GM19467 (cell line): ENCODE measurements at regions not wholly inside any gene's neighbourhood (a gene's known extent, or its start where the extent isn't known, plus 50 kb on each side); places are given as distances from the start of the nearest gene placed in this dataset.

ENCODE experiments used
- ATAC-seq: cut with Tn5 transposase; IDR thresholded peaks from one replicate; pipeline ENCODE4 v1.9.1; 2021; ENCODE audit warnings: mild to moderate bottlenecking, moderate library complexity; ENCODE audit not compliant: unreplicated experiment

GRCh38 chr11:95556342-95557163, 233.0 kb downstream of the FAM76B start:
- peak; percentile 72 for ATAC-seq

- ATAC-seq, result no peak
These were observed 233.6 kb downstream of the FAM76B start for GRCh38 chr11:95556011-95556341.

DNA sequence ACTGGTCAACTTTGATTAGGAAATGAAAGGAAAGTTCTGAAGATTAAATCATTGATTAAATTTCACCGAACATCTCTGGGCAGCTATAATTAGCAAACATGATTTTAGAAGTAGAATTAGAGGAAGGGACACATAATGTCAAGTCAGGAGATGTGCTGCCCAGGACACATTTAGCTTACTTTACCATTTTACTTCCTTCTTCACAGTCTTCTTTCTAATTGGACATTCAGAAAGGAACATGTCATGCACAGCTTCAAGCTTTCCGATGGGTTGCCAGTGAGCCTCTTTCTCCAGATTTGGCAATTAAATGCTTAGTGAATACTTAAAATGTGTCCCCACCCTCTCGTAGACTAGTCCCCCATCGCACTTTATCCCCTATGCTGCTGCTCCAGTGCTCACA, 234.7 kb downstream of the FAM76B start:
- no peak for ATAC-seq

DNA sequence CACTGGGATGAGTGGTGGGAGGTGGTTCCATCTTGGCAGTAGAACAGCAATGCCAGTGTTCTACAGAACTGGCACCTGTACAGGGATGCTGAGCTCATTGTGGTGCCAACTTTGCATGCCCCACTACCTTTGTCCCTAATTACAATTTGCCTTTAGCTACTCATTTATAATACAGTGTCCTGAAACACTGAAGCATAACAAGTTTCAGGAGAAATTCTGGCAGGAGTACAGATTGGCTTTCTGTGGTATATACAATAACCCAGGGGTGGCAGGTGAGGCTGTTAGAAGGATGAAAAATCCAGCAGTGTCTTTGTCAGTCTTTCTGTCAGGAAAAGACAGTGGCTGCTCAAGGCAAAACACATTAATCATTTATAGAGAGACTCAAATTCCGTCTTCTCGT, 240.3 kb downstream of the FAM76B start:
- ATAC-seq, result no peak

- no peak for ATAC-seq
These were observed 241.2 kb downstream of the FAM76B start for GRCh38 chr11:95548416-95548815.

GRCh38 chr11:95547976-95548375, 241.6 kb downstream of the FAM76B start:
- ATAC-seq, result no peak

DNA sequence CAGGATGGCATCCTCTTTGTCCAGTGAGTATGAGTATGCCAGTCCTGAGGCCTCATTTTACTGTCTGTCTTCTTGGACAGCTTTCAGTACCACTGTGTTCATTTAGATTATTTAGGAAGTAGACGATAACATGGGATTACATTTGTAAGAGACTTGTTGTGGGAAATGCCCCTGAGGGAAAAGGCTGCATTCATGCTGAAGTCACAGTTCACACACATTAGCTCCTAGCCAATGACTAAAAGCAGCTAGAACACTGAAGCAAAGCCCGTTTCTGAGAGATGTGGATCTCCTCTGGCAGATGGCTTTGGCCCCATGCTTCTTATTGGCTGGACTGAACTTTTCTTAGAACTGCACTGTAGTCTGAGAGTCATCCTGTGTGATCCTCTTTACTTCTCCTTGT, 242.4 kb downstream of the FAM76B start:
- ATAC-seq, result no peak

- ATAC-seq, result no peak
These were observed 244.3 kb downstream of the FAM76B start for GRCh38 chr11:95545116-95545875.

GRCh38 chr11:95544095-95544856, 245.3 kb downstream of the FAM76B start:
- ATAC-seq, result no peak

DNA sequence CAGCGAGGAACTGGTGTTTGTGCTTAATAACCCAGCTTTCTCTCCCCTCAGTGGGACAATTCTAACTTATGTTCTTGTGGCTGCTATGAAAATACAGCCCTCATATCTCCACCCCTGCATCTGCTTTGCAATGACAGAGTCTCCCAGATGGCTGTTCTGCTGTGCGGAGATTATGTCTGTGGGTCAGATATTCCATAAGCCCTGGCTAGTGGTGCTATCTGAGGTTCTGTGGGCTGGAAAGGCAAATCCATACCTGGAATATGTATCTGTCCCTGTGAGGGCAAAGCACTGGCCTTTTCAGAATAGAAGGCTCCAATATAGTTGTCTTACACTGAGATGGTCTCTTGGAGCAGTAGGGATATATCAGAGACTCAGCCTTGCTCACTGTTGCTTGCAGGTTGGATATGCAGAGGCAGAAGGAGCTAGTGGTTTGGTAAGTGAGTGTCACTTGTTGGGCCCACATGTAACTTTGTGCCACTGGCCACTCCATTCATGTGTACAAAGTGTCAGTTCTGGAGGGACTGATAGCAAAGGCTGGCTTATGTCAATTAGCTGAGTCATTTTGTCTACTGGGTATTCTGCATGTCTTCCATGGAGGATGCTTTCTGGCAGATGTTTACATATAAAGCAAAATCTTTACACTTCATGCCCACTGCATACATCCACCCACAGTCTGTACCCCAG, 246.6 kb downstream of the FAM76B start:
- ATAC-seq, result no peak

DNA sequence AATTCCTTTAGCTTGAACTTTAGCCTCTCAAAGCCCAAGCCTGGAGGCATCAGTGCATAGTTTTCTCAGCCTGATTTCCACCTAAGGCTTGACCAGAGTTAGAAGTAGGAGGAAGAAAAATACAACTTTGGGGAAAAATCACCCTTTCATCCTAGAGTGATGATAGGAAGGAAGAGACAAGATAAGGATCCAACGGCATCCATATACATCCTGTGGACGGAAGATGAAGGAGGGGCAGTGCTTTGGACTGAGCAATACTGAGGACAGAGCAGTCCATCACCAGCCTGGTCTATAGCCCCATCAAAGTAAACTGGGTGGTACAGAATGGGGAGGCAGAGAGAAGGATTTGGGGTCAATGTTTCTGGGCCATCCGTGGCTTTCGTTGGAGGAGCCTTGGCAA, 247.9 kb downstream of the FAM76B start:
- no peak for ATAC-seq

GRCh38 chr11:95536047-95536690, 253.4 kb downstream of the FAM76B start:
- ATAC-seq, result no peak

DNA sequence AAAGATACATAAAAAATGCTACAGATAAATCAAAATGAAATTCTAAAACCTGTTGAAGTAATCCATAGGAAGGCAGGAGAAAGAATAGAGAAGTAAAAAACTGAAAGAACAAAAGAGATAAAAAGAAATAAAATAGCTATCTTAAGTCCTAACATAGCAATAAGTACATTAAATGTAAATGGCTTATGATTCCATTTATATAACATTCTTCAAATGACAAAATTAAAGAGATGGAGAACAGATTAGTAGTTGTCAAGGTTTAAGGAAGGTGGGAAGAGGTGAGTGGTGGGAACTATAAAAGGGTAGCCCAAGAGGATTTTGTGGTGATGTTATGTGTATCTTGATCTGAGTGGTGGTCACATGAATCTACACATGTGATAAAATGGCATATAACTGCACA, 254.8 kb downstream of the FAM76B start:
- ATAC-seq, result no peak

DNA sequence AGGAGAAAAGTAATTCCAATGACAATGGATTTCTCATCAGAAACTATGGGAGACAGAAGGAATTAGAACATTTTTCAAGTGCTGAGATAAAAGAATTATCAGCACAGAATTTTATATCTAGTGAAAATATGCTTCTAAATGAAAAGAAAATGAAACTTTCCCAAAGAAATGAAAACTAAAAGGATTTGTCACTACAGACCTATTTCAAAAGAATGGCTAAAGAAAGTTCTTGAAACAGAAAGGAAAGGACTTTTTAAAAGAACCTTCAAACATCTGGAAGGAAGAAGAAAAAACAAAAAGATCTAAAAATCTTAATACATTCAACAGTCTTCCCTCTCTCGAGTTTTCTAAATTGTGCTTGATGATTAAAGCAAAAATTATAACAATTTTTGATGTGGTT, 255.4 kb downstream of the FAM76B start:
- ATAC-seq, result no peak

DNA sequence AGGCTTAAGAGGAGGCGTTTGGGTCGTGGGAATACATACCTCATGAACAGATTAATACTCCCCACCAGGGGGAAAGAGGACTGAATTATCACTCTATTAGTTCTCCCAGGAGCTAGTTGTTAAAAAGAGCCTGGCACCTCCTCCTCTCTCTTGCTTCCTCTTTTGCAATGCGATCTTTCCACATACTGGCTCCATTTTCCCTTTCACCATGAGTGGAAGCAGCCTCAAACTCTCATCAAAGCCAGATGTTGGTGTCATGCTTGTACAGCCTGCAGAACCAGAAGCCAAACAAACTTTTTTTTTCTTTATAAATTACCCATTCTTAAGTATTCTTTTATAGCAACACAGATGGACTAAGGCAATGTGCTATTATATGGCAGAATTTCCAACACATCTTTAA, 258.5 kb downstream of the FAM76B start:
- ATAC-seq, result no peak

DNA sequence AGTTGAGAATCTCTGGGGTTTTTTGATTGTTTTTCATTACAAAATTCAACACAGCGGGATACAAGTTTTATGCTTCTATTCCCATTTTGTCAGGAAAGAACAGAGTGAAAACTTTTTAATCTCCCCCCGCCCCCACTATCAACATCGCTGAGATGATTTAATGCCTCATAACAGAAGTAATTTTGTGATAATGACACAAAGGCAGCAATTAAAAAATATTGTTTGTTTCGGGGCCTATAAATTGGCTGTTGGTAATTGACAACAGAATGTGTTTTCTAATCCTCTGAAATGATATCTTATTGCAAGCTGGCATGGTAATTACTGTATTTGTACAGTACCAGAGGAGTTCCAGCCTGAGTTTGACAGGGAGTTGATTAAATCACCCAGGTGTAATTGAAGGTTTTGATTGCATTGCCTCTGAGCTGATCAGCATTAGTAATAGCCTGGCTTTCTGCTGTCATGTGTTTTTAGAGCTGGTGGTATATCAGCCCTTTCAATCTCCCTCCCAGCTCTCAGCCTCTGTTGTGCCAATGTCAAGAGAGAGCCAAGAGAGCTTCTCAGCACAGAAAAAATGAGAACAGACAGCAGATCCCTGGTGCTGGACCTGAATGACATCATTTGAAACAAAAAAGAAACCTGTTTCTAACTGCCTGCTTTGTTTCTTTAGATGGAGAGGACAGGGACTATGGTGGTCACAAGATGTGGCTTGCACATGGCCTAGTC, 265.1 kb downstream of the FAM76B start:
- ATAC-seq, result no peak

DNA sequence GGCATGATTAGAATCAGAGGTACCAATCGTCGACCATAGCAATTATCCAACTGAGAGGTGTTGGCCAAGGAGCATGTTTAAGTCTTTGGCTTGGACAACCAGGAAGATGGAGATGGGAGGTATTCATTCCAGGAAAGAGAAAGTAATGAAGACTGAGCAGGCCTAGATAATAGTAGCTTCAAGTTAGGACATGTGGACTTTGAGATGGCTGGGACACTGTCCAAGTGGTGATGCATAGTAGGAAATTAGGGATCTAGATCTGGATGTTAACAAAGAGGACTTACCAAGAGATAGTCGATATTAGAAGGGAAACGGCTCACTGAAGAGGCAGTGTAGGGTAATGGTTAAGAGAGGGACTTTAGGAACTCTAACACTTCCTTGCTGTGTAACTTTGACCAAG, 266.7 kb downstream of the FAM76B start:
- no peak for ATAC-seq

DNA sequence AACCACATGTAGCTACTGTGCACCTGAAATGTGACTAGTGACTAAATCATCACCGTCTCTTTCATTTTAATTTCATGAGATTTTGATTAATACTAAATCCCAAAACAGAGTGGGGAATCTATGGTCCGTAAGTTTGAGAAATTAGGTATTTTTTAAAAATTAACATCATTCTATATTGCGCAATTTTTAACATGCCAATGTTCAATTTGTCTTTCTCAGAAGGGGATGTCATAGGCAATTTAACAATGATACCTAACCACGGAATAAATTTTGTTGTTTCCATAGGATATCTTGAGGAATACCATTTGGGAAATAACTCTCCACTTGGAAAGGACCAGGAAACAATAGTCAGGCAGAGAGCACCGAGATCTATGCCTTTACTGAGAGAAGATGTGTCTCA, 267.7 kb downstream of the FAM76B start:
- no peak for ATAC-seq

DNA sequence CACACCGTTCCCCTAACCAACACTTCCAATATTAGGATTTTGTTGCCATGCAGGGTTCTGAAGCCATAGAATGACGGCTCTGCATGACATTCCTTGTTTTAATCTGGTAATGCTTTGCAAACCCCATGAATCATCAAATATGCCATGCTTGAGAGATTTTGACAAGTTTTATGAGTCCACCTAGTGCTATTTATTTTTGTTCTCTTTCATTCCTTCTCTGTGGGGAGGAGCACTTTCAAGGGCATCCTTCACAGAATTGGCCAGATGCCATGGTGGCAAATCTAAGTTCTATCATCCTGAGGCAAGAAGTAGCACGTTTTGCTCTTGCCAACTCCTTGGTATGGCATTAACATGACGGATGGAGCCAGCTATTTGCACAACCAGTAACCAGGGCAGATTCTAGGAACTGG, 268.4 kb downstream of the FAM76B start:
- ATAC-seq, result no peak
